Left hindlimb (tissue), 1 donor: ENCODE measurements at regions not wholly inside any gene's neighbourhood (a gene's known extent, or its start where the extent isn't known, plus 50 kb on each side); places are given as distances from the start of the nearest gene placed in this dataset.
"Not testable (repeated sequence)": the region's sequence is repeated elsewhere in the genome, so short reads cannot be mapped to it uniquely, and the experiment has no call there.

Experiments used
- DNase-seq: peaks from one replicate; pipeline ENCODE4 v3.0.0-alpha.2; 2018

DNA sequence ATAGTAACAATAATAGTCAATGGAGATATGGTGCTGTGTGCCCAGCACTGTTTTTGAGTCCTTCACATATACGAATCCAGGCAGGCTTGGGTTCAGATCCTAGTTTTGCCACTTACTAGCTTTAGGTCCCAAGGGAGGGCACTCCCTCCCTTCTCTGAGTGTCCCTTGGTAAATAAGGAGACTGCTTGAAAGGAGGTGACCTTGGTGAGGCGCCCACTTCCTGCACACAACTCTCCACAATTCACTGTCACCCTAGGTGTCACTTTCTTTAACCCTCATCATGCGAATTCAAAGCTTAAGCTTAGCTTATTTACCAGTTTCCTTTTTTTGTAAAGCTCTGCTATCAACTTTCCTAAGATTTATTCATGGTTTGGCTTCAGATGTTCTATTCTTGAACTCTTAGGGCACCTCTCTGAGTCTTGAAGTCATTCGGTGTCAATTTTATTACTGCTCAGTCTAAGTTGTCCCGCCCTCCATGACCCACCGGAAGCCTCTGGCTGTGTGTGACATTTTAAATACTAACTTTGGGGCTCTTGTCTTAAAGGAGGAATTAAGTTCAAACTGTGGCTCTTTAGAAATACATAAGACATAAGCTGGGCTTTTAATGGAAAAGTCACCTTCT lies 170.7 kb upstream of the ZNF618 start:
- DNase-seq = no peak

DNA sequence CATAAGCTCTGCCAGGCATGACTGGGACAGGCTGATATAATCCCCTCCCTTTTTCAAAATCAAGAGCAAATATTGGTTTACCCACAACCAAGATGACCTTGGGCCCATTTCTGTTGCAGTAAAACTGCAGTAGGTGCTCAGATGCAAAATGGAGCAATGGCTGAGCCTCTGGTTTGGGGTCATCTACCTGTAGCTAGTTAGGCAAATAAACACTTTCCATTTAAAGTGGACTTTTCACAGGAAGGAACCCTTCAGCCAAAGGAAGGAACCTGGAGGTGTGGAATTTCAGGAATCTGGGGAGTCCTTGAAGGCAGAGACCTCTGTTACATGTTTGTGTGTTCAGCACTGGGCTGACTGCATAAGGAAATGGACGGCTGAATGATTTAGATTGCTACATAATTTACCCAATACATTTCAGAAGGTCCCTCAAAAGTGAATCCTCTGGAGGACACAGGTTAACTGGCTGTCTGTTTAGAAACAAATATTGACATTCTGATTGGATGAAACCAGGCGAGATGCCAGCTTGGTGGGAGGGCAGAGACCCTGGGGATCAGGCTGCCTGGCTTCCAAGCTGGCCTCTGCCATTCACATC lies 170.1 kb upstream of the ZNF618 start:
- DNase-seq = no peak

DNA sequence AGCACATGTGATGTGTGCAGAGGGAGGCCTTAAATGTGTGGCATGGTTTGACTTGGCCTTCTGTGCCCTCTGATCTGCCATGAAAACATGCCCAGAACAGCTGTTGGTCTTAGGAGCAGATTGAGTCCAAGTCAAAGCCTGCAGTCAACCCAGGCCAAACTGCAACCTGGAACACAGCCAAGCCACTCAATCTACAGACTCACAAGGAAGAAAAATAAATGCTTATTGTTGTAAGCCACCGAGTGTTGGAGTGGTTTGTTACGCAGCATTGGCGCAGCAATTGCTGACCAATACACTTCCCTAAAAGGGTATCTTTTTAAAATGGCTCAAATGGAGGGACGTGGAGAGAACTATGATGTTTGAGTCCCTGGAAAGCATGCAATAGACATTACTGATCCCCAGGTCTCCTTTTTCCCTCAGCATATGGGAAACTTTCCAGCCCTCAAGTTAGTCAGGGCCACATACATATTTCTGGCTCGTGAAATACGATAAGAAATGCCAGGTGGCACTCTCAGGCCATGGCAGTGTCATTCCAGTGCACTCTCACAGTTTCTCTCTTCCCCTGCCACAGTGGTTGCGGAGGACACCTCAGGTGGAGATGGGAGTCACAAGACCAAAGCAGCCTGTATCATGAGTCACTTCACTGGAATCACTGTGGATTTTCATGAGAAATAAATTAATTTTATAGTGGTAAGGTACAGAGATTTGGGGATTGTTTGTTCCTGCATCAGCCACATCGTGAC lies 168.0 kb upstream of the ZNF618 start:
- DNase-seq = no peak

DNA sequence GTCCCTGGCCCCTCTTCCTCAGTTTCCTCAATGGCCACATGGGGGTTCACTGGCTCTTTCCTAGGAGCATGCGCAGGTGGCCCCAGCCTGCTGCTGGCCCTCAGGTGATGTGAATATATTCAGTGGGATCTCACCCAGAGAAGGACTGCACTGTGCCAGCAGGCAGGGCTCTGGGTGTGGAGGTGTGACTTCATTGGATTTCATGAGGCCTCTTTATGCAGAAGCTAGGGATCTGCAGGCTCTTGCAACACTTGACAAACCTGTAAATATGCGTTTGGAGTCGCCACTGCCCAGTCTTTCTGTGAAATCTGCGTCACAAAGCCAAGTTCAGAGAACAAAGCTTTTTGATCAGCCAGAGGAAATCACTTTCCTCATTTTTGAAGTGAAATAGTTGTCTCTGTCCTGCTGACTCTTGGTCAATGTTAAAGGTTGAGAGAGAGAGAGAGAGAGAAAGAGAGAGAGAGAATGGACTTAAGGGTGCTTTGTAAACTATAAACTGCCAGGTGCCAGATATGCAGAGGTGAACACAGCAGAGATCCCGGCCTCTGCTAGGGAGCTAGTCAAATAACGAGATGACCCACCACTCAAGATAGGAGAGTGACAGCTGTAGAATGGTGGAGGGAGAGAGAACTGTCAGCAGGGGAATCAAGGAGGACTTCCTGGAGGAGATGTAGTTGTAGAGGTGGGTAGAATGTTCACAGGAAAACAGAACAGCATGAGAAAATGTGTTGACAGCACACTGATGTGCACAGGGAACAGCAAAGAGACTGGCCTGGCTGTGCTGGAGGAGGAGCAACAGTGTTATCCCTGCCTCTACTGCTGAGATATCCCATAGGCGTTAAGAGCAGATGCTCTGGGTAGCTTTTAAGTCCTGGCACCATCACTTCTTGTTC lies 167.0 kb upstream of the ZNF618 start:
- DNase-seq = no peak

DNA sequence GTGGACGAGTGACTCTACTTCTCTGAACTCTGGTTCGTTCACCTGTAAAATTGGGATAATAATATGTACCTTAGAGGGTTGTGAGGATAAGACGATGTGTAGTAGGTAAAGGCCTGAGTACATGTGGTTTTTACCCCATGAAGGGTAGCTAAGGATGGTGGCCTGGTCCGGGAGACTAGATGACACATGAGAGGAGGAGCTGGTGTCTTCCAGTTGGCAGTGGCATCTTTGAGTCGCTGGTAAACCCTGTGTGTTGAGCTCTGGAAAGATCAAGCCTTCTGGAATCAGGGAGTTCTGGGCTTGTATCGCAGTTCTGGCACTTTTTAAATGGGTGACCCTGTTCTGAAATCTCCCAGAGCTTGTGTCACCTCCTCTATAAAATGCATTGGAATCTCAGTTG lies 166.4 kb upstream of the ZNF618 start:
- no peak for DNase-seq

DNA sequence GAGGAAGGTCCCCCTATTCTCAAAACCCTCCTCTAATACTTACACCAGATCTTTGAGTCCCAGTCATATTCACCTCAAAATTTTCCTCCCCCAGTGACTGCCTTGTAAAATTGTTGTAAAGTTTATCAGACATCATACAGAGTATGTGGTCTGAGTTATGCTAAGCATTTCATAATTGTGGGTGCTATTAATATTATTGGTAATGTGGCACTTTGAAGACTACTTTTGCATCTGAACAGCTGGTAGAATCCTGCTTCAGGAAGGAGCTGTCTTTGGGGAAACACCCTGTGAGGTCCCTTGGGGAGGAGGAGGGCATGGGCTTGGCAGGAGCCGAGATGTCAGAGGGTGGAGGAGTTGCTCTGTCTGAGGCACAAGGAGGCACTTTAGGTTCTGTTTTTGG lies 164.9 kb upstream of the ZNF618 start:
- DNase-seq = no peak

DNA sequence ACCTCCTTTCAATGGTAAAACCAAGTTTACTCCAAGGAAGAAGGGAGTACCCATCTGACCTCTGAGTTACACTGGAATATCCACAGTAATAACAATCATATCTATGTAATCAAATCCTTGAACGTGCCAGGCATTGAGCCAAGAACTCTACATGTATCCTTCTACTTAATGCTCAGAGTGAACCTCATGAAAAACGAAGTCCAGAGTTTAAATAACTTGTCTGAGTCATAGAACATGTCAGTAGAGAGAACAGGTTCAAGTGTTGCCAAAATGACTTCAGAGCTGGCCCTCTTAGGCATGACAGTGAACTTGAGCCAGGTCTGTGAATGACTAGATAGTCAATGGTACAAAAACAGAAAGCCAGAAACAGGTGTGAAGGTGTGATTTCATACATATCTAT lies 164.1 kb upstream of the ZNF618 start:
- no peak for DNase-seq

DNA sequence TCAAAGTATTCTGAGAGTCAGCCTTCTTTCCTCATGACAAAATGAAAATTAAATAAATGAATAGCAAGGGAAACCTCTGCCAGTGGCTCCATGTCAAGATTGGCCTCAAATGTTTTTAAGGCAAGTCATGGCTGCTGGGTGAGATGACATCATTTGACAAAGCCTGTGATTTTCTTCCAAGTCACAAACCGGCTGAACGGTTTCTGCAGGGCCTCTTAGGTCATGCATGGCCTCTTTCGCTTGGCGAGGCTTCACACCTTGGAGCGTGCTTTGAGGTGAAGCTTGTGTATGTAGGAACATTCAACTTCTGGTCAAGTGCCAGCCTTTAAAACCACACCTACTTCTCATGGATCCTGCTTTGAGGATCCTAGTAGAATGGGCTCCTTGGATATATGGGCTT lies 161.0 kb upstream of the ZNF618 start:
- DNase-seq = no peak

DNA sequence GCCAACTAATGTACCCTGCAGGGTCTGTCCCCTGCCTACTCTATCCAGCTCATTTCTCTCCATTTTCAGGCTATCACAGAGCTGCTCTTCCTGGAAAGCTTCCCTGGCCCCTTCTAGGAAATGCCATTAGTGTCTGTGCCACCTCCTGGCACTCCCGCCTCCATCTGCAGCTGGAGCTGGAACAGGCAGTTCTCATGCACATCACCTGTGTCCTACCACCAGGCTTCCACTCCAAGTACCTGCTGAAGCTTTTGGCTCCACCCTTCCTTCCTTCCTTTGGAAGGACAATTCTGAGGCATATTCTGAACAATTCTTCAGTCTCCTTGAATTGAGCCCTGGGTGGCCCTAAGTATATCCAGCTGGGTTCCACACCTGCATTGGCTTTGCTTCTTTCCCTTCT lies 156.2 kb upstream of the ZNF618 start:
- DNase-seq = no peak

DNA sequence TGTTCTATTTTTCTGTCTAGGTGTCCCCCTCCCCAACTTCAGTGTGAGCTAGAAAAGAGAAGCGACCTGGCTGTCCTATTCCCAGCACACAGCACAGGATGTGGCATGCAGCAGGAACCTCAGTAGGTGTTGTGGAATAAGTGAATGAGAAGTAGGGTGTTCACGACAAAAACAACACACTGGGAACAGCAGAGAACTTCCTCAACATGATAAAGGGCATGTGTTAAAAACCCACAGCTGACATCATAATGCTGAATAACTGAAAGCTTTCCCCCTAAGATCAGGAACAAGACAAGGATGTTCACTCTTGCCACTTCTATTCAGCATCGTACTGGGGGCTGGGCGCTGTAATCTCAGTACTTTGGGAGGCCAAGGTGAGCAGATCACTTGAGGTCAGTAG lies 155.6 kb upstream of the ZNF618 start:
- no peak for DNase-seq

DNA sequence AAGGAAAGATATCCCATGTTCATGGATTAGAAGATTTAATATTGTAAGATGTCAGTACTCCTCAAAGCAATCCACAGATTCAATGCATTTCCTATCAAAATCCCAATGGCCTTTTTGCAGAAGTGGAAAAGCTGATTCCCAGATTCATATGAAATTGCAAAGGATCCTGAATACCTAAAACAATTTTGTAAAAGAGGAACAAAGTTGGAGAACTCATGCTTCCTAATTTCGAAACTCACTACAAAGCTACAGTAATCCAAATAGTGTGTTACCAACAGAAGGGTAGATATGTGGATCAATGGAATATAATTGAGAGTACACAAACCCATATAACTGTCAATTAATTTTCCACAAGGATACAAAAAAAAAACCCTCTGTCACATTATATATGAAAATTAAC lies 154.3 kb upstream of the ZNF618 start:
- DNase-seq = no peak

DNA sequence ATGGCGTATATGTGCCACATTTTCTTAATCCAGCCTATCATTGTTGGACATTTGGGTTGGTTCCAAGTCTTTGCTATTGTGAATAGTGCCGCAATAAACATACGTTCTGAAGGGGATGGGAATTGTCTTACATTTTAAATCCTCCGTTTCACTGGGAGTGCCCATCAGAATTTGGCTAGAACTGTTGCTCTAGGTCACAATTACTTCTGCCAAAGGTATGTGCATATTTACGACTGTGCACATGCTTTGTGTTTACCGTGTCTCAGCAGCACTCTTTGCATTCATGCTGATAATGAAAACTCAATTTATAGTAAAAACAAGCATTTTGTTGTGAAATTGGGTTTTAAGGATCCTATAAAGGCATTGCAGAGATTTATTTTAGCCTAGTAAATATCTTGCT lies 151.9 kb upstream of the ZNF618 start:
- DNase-seq = no peak

DNA sequence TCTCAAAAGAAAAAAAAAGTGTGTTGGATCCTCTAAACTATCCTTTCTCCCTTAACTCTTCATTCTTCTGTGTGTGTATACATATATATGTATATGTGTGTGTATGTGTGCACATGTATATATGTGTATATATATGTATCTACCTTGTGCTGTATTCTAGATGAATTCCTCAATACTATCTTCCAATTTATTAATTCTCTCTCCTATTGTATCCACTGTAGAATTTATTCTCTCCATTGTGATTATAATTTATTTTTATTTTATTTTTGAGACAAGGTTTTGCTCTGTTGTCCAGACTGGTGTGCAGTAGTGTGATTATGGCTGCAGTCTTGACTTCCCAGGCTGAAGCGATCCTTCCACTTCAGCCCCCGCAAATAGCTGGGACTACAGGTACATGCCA lies 147.1 kb upstream of the ZNF618 start:
- no peak for DNase-seq

DNA sequence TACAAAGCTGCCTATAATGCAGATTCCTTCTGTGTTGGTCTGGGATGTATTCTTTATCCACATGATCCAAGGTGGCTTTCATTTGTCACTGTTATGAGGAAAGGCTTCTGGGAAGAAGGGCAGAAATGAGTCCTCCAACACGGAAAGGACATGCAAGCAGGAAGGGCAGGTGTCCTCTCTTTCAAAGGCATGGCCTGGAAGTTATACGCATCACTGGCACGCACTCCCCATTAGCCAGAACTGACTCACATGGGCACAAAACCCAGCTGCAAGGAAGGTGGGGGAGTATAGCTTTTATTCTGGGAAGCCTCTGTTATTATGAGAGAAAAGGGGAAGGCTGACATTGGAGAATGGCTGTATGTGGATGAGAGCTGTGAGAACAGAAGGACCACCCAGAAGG lies 141.3 kb upstream of the ZNF618 start:
- DNase-seq = no peak

DNA sequence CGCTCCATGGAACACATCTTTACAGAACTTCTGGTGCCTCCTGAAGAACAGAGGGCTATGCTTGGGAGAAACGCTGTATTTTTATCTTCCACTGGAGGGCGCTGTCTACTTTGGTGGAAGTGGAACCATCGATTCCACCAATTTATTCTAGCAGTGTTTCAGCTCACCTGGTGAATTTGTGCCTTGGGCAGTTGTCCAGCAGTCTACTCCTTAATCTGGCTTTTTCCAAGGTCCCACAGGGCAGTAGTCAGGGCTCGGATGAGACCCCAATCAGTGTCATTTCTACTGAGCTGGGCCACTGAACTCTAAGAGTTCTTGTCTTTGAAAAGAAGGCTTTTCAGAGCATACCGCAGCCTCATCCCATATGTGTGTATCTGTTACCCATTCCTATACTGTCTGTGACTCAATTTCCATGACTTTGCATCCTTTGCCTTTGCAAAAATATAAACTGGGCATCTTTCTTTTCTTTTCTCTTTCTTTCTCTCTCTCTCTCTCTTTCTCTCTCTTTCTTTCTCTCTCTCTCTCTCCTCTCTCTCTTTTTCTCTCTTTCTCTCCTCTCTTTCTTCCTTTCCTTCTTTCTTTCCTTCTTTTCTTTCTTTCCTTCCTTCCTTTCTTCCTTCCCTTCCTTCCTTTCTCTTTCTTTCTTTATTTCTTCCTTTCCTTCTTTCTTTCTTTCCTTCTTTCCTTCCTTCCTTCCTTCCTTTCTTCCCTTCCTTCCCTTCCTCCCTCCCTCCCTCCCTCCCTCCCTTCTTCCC lies 138.4 kb upstream of the ZNF618 start:
- DNase-seq = peak; percentile 58

DNA sequence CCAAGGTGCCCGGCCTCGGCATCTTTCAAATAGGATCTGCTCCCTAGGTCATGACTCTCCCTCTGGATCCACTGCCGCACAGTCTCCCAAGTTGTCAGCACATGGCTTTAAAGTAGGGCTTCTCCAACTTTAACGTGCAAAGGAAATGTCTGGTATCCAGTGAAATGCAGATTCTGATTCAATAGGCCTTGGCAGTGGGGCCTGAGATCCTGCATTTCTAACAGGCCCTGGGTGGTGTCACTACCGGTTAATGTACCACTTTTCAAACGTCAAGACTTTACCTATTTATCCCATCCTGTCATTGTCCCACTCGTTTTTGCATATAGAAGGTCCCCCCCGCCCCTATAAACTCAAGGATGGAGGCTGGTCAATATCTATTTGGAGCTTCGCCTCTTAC lies 137.6 kb upstream of the ZNF618 start:
- no peak for DNase-seq

DNA sequence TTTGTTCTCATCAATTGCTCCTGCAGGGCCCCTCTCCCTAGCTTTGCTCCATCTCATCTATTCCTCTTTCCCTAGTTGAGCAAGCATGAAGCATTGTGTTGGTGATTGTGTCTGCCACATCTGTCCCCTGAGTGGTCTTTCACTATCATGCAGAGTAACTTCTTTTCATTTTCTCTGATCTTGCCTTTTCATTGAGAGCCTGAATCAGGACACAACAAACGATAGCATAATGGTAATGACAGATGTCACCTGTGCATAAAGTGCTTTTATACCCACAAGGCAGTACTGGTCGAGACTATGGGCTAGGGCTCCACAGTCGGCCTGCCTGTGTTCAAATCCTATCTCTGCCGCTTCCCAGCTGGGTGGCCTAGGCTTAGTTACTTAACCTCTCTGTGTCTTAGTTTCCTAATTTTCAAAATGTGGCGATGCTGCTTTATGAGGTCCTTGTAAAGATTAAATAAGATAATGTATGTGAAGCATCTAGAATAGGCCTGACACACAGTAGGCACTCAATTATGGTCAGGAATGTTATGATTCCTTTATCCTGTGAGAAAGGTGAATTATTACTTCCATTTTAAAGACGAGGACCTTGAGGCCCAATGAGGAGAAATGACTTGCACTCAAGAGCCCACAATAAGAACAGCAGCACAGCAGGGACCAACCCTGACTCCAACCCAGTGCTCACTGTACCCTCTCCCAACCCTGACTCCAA lies 137.1 kb upstream of the ZNF618 start:
- DNase-seq = no peak

DNA sequence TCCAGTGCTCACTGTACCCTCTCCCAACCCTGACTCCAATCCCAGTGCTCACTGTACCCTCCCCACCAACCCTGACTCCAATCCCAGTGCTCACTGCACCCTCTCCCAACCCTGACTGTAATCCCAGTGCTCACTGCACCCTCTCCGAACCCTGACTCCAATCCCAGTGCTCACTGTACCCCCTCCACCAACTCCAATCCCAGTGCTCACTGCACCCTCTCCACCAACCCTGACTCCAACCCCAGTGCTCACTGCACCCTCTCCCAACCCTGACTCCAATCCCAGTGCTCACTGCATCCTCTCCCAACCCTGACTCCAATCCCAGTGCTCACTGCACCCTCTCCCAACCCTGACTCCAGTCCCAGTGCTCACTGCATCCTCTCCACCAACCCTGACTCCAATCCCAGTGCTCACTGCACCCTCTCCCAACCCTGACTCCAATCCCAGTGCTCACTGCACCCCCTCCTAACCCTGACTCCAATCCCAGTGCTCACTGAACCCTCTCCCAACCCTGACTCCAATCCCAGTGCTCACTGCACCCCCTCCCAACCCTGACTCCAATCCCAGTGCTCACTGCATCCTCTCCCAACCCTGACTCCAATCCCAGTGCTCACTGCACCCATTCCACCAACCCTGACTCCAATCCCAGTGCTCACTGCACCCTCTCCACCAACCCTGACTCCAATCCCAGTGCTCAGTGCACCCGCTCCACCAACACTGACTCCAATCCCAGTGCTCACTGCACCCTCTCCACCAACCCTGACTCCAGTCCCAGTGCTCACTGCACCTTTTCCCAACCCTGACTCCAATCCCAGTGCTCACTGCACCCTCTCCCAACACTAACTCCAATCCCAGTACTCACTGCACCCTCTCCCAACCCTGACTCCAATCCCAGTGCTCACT lies 136.3 kb upstream of the ZNF618 start:
- not testable (repeated sequence) for DNase-seq

DNA sequence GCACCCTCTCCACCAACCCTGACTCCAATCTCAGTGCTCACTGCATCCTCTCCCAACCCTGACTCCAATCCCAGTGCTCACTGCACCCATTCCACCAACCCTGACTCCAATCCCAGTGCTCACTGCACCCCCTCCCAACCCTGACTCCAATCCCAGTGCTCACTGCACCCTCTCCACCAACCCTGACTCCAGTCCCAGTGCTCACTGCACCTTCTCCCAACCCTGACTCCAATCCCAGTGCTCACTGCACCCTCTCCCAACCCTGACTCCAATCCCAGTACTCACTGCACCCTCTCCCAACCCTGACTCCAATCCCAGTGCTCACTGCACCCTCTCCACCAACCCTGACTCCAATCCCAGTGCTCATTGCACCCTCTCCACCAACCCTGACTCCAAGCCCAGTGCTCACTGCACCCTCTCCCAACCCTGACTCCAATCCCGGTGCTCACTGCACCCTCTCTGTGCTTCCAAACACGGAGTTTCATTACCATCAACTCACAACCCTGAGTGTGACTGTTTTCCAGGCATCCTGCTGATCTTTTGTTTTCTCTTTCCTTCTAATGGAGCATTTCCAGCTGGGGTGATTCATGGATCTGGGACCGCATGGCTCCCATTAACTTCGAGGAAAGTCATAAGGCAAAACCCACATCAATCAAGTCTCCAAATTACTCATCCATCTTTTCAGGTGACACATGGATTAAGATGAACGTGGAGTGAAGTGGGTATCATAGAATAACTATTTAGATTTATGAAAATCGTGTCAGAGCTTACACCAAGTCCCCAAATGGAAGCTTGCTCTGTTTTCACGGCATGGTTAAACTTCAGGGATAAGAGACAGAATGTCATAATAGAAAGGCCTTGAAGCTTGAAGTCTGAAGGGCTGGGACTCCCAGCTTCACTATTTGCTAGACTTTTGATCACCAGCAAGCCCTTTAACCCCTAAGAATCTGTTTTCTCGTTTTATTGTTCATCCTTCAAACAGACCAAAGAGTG lies 135.3 kb upstream of the ZNF618 start:
- not testable (repeated sequence) for DNase-seq
